Thyroid gland (tissue), 4 donors: ENCODE measurements at regions not wholly inside any gene's neighbourhood (a gene's known extent, or its start where the extent isn't known, plus 50 kb on each side); places are given as distances from the start of the nearest gene placed in this dataset.

Source experiments
- DNase-seq, 2 donors: peaks; one replicate each; pipeline ENCODE4 v3.0.0-alpha.2; 2019
- H3K27ac ChIP-seq, 3 donors: fragments of 200-600 bp; sonication (generic); 1 replicate in 2 of 3; 2 replicates in 1 of 3; pipeline ENCODE4 v1.5.1; 2016 to 2019; ENCODE audit warnings: mild to moderate bottlenecking in 1 of 3, moderate library complexity in 1 of 3
- H3K27me3 ChIP-seq: fragments of 200-600 bp; sonication (generic); one replicate; pipeline ENCODE4 v1.5.1; 2019
- H3K36me3 ChIP-seq, 2 donors: fragments of 200-600 bp; sonication (generic); one replicate each; pipeline ENCODE4 v1.5.1; 2016 to 2019
- H3K4me1 ChIP-seq, 2 donors: fragments of 200-600 bp; sonication (generic); one replicate each; pipeline ENCODE4 v1.5.1; 2017 to 2019
- H3K4me3 ChIP-seq, 3 donors: fragments of 200-600 bp; sonication (generic); replicated peaks in 1 of 3; 1 replicate in 2 of 3; 2 replicates in 1 of 3; pipeline ENCODE4 v1.5.1; 2016; ENCODE audit warnings: mild to moderate bottlenecking in 1 of 3
- H3K9me3 ChIP-seq: fragments of 200-600 bp; sonication (generic); one replicate; pipeline ENCODE4 v1.5.1; 2017
- POLR2A ChIP-seq, 2 donors: fragments of 450-650 bp; IDR thresholded peaks; one replicate each; pipeline ENCODE4 v1.6.1; 2017; ENCODE audit warnings: antibody characterized with exemption in 2 of 2, mild to moderate bottlenecking in 2 of 2, moderate library complexity in 1 of 2
- WGBS, 2 donors: methylation state at CpG; one replicate each; pipeline ENCODE4 v1.1.5; 2017; 5-methylcytosine and 5-hydroxymethylcytosine counted together
- intact Hi-C: fragments of 100-400 bp; cut with DNase I; formaldehyde crosslinking; loops from one replicate; pipeline ENCODE4 v1.15.1; 2023
- TF ChIP-seq, protein P1 (sequence below), 6 experiments: fragments of 200-600 bp in 3 of 6; fragments of 450-650 bp in 3 of 6; sonication (generic) in 3 of 6; IDR thresholded peaks; one replicate each; pipeline ENCODE4 v1.5.1; 2016 to 2019; ENCODE audit warnings: antibody characterized with exemption in 6 of 6, mild to moderate bottlenecking in 2 of 6, inconsistent platforms in 1 of 6, moderate library complexity in 1 of 6

DNA sequence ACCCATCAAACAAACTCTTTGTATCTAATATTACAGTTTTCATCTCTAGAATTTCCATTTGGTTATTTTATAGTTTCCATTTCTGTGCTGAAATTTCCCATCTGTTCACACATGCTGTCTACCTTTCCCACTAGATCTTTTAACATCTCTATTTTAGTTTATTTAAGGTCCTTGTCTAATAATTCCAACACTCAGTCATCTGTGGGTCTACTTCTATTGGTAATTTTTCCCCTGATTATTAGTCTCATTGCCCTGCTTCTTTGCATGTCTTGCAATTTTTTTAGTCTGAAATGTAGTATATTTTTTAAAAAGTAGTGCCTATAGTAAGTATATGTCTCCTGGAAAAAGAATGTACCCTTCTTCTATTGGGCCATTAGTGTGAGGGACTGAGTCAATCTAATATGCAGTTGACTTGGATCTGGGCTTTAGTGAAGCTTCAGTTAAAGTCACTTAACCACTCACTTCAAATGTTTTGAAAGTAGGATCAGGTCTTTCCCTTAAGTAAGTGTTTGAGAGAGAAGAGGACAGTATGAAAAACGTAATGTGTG, 370.8 kb downstream of the SEC14L1 start:
- H3K9me3 ChIP-seq = no peaks in the 10 kb centered on the region
- no peak for TF ChIP-seq POLR2A (IDR thresholded peaks at IDR 0.05)
- intact Hi-C loops = no loop called here
- WGBS, 2 donors = 76 to 87% methylated on average over 1 of the region's 1 CpG
- no peak overlapping the region for H3K4me3 ChIP-seq
- H3K4me1 ChIP-seq = no peaks in the 10 kb centered on the region
- no peak overlapping the region for H3K27ac ChIP-seq
- no peaks in the 10 kb centered on the region for H3K36me3 ChIP-seq
- DNase-seq = no peak
- H3K27me3 ChIP-seq = no peaks in the 10 kb centered on the region

DNA sequence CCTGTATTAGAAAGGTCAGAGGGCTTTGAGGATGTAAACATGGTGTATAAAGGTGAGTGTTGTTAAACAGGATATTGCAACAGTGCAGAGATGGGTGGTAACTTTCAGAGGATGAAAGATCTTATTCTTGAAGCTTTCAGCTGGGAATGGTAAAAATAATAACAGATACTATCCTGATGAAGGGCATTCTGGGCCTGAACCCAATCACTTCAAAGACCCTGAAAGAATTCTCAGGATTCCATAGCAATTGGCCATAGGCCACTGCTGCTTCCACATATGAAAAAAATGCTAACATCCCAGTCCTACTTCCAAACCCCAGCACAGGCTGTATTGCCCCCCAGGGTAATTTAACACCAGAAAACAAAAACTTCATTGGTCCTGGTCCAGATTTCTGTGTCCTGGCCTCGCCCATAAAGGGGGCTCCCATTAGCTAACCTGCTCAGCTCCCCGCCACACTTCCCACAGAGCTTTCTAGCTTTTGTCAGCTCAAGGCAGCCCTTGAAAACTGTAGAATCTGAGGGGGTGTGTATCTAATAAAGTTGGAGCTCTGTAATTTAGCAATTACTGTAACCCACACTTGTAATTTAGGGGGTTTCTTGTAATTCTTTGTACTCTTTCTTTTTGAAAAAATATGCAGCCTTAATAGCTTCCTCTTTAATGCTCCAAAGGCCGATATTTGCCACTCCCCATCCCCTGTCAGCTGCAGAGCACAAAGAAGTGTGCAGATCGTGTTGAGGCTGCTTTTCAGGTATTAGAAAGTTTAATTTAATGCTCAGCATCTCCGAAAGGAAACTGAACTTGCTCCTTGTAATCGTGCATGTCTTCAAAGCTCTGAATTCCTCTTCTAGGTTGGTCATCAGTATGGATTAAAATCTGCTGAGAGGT, 371.5 kb downstream of the SEC14L1 start:
- Histone ChIP-seq H3K27me3 (no peaks in the 10 kb centered on the region), H3K4me1 (no peaks in the 10 kb centered on the region), H3K9me3 (no peaks in the 10 kb centered on the region), H3K36me3 (no peaks in the 10 kb centered on the region), H3K27ac (no peak overlapping the region), H3K4me3 (no peak overlapping the region)
- TF ChIP-seq, protein P1, sequence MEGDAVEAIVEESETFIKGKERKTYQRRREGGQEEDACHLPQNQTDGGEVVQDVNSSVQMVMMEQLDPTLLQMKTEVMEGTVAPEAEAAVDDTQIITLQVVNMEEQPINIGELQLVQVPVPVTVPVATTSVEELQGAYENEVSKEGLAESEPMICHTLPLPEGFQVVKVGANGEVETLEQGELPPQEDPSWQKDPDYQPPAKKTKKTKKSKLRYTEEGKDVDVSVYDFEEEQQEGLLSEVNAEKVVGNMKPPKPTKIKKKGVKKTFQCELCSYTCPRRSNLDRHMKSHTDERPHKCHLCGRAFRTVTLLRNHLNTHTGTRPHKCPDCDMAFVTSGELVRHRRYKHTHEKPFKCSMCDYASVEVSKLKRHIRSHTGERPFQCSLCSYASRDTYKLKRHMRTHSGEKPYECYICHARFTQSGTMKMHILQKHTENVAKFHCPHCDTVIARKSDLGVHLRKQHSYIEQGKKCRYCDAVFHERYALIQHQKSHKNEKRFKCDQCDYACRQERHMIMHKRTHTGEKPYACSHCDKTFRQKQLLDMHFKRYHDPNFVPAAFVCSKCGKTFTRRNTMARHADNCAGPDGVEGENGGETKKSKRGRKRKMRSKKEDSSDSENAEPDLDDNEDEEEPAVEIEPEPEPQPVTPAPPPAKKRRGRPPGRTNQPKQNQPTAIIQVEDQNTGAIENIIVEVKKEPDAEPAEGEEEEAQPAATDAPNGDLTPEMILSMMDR (IDR thresholded peaks at IDR 0.05) = no peak
- TF ChIP-seq POLR2A (IDR thresholded peaks at IDR 0.05) = no peak
- intact Hi-C loops = no loop called here
- 87 to 88% methylated on average over 6 of the region's 6 CpGs for WGBS, 2 donors
- no peak for DNase-seq

DNA sequence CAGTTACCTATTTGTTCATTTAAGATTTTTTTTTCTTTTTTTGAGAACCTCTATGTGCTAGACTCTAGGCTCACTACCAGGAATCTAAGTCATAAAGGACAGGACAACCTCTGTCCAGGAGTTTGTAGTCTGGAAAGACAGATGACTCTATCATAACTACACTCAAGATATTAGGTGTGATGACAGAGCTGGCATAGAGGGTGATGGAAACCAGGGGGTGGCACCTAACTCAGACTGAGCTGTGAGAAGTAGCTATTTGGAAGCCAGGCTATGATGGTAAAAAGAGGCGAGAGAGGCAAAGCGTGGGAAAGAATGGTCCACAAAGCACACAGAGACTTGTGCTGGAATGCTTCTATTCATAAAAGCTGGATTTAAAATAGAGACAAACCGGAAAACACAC, 372.3 kb downstream of the SEC14L1 start:
- no peak for TF ChIP-seq POLR2A (IDR thresholded peaks at IDR 0.05)
- TF ChIP-seq, protein P1 (IDR thresholded peaks at IDR 0.05) = no peak
- Histone ChIP-seq H3K27ac (no peak overlapping the region), H3K36me3 (no peaks in the 10 kb centered on the region), H3K4me3 (no peak overlapping the region), H3K4me1 (no peaks in the 10 kb centered on the region), H3K9me3 (no peaks in the 10 kb centered on the region), H3K27me3 (no peaks in the 10 kb centered on the region)
- no peak for DNase-seq
- intact Hi-C loops = no loop called here
- WGBS, 2 donors = 96% methylated on average over 3 of the region's 3 CpGs

- DNase-seq = no peak
- H3K4me1 ChIP-seq = no peaks in the 10 kb centered on the region
- no peaks in the 10 kb centered on the region for H3K36me3 ChIP-seq
- H3K27ac ChIP-seq = no peak overlapping the region
- TF ChIP-seq, protein P1 (IDR thresholded peaks at IDR 0.05) = no peak
- no peak for TF ChIP-seq POLR2A (IDR thresholded peaks at IDR 0.05)
- no peaks in the 10 kb centered on the region for H3K27me3 ChIP-seq
- no peaks in the 10 kb centered on the region for H3K9me3 ChIP-seq
- H3K4me3 ChIP-seq = no peak overlapping the region
- intact Hi-C loops = no loop called here
These were observed 374.5 kb downstream of the SEC14L1 start for GRCh38 chr17:77515227-77515626.

DNA sequence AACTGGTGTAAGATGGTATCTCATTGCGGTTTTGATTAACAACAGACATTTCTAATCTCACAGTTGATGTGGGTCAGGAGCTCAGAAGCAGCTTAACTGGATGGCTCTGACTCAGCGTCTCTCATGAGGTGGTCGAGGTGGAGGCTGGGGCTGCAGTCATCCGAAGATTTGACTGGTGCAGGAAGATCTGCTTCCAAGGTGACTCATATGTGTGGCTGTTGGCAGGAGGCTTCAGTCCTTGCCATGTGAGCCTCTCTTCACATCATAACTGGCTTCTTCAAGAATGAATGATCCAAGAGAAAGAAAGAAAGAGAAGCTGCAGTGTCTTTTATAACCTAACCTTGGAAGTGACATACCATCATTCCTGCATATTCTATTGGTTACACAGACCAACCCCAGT, 376.1 kb downstream of the SEC14L1 start:
- Histone ChIP-seq H3K27ac (no peak overlapping the region), H3K4me1 (no peaks in the 10 kb centered on the region), H3K27me3 (no peaks in the 10 kb centered on the region), H3K9me3 (no peaks in the 10 kb centered on the region), H3K4me3 (no peak overlapping the region), H3K36me3 (no peaks in the 10 kb centered on the region)
- intact Hi-C loops = no loop called here
- TF ChIP-seq, protein P1 (IDR thresholded peaks at IDR 0.05) = no peak
- TF ChIP-seq POLR2A (IDR thresholded peaks at IDR 0.05) = no peak
- DNase-seq = no peak
- WGBS, 2 donors = 79 to 88% methylated on average over 4 of the region's 4 CpGs
